Activated gamma-delta T cell treated with anti-CD3 and anti-CD28 coated beads, Interleukin-2, amount 50 U/mL, for 16 hours (primary cell): ENCODE measurements at regions not wholly inside any gene's neighbourhood (a gene's known extent, or its start where the extent isn't known, plus 50 kb on each side); places are given as distances from the start of the nearest gene placed in this dataset.

Source experiments
- DNase-seq: peaks from one replicate; pipeline ENCODE4 v3.0.0-alpha.2; 2020; ENCODE audit warnings: low read depth

DNA sequence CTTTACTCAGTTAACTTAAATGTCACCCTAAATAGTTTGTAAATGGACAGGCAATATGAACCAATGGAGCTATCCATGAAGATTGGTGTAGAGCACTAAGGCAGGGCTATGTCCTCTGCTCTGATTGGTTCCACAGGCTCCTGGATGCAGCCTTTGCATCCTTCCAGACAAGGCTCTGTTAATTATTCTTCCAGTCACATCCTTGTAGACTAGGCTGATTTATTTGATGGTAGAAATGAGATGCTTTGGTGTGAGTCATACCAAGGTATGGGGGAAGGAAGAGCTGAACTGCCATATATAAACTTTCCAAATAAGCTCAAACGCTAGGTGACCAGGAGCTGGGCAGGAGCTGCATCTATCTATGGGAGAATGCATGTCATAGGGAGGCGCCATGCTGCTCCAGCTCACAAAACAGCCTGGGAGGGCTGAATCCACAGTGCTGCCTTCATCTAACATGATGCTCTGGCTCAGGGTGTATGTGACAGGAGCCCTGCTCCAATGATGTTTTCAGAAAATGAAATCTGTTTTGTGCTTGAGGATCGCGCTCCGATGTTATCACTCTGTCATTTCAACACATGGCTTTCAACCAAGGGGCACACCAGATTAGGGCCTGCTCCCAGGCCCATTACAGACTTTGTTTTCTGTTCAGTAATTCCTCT lies 818.0 kb upstream of the ZNF608 start:
- no peak for DNase-seq

DNA sequence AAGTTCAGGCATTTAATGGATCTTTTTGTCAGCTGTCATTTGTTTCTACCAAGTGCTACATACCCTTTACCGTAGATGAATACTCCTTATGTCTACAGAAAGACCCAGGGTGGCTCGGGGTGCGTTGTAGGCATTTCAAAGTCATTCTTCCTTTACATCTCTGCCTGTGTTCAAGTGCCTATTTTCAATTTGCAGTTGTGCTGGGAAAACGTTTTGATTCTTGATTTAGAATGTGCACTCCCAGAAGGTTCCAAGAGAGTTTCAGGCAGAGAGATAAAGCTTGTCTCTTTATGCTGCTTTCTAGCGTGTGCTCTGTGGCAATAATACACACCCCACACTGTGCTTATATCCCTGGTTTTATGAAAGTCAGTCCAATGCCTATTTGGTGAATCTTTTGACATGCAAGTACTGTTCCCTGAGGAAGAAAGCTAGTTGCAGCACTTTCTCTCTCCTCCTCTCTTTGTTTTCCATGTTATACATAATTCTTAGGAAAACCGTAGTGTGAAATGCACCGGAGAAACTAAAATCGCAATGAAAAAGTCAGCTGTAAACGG lies 828.1 kb upstream of the ZNF608 start:
- no peak for DNase-seq

DNA sequence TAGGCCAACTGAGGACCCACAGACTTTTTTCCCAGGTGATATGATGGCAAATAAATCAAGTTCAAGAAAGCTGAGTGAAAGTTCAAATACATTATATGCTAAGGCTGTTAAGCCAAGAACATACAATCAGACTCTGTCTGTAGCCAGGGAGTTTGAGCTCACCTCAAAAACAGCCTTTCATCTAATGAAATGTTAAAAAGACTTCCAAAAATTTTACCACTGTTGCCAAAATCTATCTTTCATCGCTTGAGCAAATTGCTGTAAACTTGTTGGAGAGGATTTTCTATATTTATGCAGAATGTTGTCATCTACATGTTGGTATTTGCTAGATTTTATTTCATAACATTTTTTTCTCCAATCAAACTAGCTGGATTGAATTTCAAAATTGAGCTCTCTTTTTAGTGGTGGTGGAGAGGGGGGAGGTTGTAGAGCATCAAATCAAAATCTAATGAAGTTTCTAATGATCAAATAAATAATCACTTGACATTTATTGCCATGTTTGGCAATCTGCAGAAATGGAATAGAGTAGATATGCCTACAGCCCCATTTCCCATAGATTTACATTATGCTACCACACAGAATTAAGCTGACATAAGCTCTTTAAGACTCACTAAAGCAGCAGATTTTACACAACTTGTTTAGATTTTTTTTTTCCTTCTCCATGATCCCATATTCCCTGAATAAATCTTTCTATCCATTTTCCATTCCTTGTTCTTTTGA lies 828.9 kb upstream of the ZNF608 start:
- no peak for DNase-seq

DNA sequence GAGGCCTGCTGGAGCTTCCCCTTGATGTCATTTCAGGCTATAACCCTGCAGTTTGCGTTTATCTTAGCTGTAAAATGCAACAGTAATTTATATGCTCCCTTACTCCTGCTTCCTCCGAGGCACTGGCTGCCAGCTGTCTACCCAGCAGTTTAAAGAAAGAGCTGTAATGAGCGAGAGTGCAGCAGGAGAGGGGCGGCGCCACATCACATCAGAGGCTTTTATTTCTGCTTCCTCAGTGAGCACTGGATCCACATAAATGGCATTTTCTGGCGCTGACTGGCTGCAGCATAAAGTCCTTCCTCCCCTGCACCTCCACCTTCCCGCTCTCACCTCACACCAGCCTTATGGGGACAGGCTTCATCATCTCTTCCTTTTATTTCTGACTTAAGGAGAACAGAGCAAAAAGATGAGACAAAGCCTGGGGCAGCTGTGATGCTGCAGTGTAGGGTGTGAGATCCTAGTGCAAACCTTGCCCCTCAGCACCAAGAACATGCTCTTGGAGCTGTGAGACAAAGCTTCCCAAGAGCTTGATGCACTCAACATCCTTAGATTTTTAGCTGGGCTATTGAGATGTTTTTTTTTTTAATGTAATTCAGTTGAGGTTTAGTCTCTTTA lies 829.6 kb upstream of the ZNF608 start:
- DNase-seq: no peak

DNA sequence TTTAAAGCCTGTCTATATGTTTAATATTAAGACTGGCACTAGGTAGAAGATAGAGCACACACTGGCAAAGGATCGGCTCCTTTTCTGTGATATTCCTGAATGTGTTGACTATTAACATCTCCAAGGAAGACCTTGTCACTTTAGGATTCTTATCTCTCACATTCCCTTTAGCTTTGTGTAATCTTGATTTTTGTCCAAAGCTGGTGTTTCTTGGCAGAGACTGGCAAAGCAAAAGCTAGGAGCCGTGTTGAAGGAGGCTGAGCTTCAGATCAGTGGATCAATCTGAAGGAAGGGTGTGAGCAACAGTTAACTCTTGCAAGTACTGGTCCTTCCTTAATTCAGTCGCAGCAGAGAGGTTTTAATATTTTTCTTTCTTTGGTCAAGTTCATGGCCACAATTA lies 830.4 kb upstream of the ZNF608 start:
- no peak for DNase-seq

DNA sequence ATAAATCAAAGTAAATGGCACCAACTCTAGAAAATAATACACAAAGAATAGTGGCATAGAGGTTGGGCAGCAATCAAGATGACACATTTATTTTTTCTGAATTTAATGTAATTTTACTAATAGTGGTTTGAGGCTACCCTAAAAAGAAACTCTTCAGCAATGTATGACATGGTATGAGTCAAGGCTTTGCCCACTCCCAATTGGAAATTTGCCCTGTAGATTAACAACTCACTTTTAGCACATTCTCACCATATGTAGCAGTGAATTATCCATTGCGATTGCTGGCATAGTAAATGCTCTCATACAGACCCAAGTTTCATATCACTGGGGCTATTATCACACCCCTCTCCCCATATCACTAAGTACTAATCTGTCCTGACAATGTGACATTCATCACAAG lies 832.1 kb upstream of the ZNF608 start:
- no peak for DNase-seq

DNA sequence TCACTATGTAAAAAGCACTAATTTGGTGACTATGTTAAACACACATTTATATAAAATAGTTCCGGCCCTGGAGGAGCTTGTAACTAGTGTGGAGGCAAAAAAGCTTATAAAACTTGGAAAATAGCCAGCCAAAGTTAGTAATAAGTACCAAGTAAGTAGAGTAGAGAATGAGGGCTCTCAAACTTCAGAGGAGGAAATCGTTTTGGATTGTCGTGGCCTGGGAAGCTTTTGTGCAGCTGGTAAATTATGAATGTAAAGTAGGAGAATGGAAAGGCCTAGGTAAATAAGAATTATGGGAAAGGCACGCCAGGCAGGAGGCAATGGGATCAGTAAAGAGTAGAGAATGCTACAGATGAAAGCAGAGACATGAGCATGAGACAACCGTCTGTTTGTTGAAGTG lies 832.7 kb upstream of the ZNF608 start:
- DNase-seq: no peak

DNA sequence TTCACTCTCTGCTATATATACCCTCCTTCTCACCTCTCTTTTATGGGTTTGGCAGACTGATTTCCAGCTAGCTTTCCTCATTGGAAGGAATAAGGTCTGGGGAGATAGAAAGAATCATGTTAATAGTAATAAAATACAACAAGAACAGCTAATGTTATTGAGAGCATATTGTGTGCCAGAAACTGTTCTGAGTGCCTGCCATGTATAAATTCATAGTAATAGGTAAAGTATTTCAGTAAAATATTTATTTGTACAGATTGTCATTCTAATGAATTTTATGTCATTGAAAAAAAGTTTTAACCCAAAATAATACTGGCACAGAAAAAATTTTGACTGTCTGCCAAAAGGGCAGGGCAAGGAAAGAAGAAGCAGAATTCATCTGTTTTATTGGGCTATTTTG lies 834.9 kb upstream of the ZNF608 start:
- no peak for DNase-seq

DNA sequence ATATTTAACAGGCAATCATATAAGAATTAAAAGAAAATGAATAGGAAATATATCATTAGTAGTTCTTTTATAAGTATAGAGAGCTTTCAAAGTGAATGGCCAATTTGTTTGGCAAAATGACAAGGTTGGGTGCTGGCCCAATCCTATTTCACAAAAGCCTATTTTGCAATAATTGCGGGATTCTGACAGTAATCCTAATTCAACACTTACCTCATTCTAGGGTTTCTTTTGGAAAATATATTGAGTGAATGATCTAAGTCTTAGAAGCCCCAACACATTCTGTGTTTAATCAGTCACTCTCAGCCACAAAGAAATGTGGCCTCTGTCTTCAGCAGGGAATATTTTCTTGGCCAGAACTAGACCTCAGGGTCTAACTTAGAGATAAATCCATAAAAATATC lies 835.9 kb upstream of the ZNF608 start:
- DNase-seq: no peak

DNA sequence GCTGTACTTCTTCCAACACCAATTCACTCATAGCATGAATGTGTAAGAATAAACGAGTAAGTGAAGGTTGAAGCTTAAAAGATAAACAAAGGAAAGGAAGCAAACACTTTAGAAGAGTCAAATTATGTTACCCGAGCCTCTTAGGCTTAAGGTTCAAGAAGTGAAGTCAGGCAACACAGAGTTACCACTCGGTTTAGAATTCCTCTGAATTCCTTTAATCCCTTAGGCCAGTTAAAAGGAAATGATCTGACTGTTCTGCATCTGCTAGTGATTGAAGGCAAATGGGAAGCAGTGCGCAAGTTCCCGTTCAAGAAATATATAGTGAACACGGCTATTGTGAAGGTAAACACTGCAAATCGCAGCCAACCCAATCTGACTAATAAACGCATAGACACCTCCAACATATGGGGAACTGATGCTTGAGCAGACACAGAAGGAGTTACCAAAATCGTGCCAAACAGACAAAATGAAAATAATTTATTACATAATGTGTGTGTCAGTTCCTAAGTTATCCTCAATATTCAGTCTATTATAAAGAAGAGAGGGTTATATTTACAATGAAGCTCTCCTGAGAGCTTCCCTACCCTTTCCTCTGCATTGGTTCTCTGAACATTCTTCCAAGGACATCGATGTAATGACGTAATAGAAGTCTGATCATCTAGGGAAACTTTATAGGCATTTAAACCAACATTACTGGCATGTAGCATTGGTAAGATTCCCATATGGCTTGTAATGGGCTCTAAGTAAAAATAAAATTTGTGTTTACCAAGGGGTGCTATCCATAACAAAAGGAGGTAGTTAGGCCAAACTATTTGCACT lies 837.1 kb upstream of the ZNF608 start:
- DNase-seq: no peak

DNA sequence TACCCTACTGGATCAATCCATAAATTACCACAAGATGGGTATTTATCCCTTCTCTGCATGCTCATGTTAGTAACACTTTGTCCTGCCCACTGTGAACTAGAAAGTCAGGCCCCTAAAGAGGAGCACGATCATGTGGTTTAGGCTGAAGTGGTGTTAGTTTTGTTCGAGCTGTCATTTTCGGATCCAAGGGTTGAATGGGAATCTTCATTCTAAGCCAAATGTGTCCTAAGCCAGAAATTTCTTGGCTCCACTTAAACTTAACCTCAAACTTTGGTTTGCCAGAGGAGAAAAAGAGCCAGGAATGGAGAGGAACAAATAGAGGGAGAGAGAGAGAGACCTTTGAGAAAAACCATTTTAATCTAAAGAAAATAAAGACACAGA lies 837.7 kb upstream of the ZNF608 start:
- no peak for DNase-seq

DNA sequence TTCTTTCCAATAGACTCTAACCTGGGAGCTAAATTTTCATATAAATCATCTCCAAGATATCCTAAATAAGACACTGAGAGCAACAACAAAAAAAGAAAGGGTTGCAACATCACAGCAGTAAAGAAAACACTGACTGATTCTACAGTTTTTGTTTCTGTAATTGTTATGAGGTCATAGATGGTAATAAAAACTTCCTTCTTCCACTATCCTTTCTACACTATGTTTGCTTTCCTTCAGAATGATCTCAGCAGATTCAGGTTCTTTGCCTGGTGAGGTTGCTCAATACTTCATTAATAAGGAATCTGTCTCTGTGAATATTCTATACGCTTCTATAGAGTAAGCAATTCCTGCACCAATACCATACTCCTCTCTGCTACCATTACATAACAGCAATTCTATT lies 835.6 kb upstream of the GRAMD2B start:
- DNase-seq: no peak

DNA sequence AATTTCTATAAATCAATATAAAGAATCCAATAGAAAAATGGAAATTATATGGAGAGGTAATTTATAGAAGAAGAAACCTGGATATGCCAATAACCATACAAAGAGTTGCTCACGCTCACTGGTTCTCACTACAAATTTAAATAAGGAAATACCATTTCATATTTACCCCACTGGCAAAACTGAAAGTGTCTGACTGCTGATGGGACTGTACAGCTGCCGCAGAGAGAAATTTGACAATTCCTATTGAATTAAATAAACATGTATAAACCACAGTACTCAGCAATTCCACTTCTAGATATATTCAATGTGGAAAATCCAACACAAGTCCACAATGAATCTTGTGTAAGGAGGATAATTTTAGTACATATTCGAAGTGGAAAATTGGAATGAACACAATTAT lies 830.4 kb upstream of the GRAMD2B start:
- DNase-seq: no peak

DNA sequence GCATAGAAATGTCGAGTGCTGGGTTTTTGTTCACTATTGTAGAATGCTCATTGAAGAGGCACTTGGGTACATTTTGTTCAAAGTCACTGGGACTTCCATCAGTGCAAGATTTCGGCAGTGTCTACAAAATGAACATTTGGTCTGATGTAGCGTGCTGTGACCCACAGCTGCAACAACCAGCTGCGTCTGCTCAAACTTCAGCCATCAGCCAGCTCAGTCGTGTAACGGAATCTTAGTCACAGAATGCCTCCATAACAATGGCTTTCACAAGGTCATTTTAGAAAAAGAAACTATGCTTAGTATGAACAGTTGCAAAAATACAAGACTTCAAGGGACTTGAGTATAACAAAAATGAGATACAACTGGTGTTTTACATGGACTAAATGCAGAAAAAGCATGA lies 828.1 kb upstream of the GRAMD2B start:
- DNase-seq: no peak

DNA sequence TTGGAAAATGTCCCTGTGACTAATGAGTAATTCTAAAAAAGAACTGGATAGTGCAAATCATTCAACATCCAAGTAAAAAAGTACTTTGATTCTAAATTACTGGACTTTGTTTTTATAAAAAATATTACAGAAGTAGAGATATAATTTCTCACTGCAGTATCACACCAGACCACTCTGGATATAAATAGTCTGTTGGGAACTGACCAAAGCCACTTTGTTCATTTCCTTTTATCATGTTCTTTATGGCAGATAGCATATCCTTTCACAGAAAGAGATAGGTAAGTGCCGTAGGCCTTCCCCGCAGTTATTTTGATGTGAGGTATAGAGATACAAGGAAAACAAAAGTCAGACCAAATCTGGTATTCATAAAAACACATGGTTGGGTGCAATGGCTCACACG lies 827.4 kb upstream of the GRAMD2B start:
- DNase-seq: no peak

DNA sequence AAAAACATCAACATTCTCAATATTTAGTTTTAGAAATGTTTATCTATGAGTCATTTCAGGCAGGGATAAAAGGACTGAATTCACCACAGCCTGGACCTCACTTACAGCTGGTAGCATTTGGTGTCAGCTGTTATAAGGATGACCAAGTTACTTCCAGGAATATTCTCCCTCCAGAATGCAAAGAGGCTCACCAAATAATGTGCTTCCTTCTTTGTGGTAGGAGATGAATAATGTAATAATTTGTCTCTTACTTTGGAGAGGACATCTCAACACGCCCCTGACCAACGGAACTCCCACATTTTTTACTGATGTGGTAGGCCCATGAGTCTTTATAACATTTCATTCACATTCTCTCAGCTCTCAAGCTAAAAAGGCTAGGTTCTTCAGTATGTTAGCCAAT lies 825.9 kb upstream of the GRAMD2B start:
- no peak for DNase-seq

DNA sequence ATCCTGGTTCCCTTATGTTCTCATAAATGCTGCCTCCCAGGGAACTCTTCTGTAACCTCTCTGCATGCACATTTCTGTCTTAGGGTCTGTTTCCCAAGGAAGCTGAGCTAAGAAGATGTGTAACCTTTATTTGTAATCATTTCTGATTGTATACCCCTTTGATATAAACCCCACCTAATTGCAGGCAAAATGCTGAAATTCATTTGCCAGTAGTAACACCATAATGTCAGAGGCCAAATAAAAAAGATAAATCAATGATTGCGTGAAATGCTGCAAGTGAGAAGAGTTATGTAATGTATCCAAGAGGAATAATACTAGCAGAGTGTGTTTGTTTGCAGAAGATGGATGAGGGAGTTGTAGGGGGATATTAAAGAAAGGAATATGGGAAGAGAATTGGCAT lies 822.6 kb upstream of the GRAMD2B start:
- no peak for DNase-seq

DNA sequence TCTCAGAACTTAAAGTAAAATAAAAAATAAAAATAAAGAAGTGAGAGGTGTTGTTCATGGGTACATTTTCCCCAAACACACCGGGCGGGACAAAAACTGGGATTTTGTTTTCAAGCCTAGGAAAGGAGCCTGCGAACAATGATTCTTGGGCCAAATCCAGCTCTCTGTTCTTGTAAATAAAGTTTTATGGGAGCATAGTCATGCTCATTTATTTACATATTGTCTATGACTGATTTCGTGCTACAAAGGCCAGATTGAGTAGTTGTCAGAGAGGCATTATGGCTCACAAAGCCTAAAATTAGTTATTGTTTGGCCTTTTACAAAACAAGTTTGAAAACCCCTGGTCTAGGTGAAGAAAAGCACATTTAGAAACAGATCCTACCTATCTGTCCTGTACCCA lies 821.0 kb upstream of the GRAMD2B start:
- DNase-seq: no peak

DNA sequence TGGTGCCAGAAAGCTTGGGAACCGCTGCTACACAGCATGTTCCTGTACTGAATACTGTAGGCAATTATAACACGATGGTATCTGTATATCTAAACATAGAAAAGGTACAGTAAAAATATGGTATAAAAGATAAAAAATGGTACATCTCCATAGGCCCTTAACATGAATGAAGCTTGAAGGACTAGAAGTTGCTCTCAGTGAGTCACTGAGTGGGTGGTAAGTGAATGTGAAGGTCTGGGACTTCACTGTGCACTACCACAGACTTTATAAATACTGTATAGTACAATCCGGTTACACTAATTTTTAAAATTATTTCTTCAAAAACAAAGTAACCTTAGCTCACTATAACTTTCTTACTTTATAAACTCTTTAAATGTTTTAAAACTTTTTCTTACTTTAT lies 819.9 kb upstream of the GRAMD2B start:
- DNase-seq: no peak

DNA sequence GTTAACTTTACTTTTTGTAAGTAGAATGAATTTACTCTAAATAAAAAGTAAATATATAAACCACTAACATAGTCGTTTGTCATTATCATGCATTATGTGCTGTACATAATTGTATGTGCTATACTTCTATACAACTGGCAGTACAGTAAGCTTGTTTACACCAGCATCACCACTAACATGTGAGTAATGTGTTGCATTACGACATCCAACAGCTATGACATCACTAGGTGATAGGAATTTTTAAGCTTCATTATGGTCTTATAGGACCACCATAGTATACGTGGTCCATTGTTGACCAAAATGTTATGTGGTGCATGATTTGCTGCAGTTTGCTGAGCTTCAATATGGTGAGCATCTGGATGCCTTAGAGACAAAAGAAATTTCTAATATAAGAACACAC lies 819.1 kb upstream of the GRAMD2B start:
- no peak for DNase-seq

DNA sequence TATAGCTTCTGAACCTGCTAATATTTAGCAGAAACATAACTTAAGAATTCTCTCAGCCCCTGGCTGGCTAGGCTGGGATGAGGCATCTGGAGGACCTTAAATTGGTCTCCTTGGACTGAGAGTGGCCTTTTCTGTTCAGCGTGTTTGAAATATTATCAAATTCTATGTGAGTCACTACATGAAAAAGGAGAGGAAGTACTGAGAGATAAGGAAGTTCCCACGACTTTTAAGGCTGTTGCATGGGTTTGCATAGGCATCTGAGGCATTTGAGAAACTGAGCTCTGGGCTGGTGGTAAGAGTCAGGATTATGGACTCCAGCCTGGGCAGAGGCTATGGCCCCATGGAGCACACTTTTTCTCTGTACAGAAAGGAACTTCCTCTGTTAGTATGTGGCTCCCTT lies 816.2 kb upstream of the GRAMD2B start:
- DNase-seq: no peak

DNA sequence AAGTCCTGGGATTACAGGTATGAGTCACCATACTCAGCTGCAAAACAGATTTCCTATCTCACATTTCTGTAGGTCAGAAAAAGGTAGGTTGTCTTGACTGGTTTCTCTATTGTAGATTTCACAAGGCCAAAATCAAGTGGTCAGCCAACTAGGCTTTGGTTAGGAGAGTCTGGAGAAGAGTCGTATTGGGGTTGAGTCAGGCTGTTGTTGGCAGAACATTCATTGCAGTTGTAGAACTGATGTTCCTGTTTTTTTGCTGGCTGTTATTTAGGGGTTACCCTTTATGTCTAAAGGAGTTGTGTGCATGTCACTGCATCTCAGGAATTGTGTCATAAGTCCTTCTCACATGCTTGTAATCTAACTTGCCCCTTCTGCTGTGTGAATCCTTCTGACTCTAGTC lies 814.2 kb upstream of the GRAMD2B start:
- no peak for DNase-seq

DNA sequence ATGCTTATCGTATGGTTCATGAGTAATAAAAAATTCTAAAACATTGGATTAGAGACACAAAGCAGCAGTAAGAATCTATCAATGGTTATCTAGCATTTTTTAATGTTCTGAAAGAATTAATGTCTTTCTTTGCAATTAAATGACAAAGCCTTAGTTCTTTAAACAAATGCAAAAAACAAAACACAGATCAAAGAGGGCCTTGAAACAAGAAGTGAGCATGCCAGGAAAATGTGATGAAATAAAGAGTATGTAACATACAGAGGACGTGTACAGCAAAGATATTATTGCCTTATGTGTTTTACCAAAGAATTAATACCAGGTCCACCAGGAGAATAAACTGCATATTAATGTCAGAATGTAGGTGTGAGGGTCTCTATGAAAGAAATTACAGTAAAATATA lies 812.3 kb upstream of the GRAMD2B start:
- no peak for DNase-seq
